ENCODE measurements at regions not wholly inside any gene's neighbourhood (a gene's known extent, or its start where the extent isn't known, plus 50 kb on each side); places are given as distances from the start of the nearest gene placed in this dataset.

DNA sequence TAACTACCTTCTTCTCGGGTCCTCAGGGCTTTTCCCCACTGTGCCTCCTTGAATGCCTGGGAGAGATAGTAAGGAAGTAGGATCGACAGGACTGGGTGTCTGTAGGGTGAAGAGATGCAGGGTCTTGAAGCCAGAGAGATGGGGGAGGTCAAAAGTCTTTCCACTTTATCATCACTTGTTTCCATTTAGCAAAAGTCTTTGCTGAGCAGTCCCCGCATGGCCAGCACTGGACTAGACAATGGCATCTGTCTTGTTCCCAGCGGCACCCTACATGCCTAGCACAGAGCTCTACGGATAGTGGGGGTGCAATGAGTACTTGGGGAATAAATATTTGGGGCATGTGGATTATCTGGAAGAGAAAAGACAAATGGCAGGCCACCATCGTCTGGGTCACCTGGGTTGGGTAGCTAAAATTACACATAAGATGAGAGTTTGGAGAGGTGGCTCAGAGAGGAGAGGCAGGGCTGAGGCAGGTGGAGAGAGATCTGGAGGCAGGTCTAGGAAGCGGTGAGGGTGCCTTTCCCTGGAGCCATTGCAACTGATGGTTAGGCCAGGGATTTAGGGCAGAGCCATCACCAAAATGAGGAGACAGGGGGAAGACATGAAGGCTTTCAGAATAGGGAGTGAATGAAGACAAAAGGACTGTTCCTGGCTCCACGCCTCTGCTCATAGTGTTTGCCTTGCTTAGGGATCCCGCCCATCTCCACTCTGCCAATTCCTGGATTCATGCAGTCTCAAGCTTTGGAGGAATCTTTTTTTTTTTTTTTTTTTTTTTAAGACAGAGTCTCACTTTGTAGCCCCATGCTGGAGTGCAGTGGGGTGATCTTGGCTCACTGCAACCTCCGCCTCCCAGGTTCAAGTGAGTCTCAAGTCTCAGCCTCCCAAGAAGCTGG, 250.8 kb upstream of the KLF4 start:
- Histone ChIP-seq H3K4me1 (ENCODE audit: control insufficient read depth, extremely low read depth, insufficient read depth, low read length) (no peaks in the 10 kb centered on the region), H3K9me3 (replicated peaks; ENCODE audit: control insufficient read depth, insufficient read depth, low read length) (no peaks in the 10 kb centered on the region), H3K4me2 (ENCODE audit: insufficient read depth, low read length) (no peak overlapping the region), H3K9ac (replicated peaks; ENCODE audit: extremely low read depth, insufficient read depth, low read length) (no peak overlapping the region), H3K27me3 (ENCODE audit: control insufficient read depth in 2 of 2, insufficient read depth in 2 of 2, low read length in 2 of 2) (no peaks in the 10 kb centered on the region), H3K9me1 (replicated peaks; ENCODE audit: control insufficient read depth, extremely low read depth, insufficient read depth, low read length) (no peaks in the 10 kb centered on the region), H4K20me1 (replicated peaks; ENCODE audit: control insufficient read depth, extremely low read depth, insufficient read depth, low read length) (no peaks in the 10 kb centered on the region), H3K36me3 (ENCODE audit: control insufficient read depth in 2 of 2, extremely low read depth in 1 of 2, insufficient read depth in 2 of 2, low read length in 2 of 2) (no peaks in the 10 kb centered on the region), H3K27ac (ENCODE audit: insufficient read depth, low read depth, low read length) (no peak overlapping the region), H2AFZ (ENCODE audit: low read depth, low read length) (no peak overlapping the region), H3K79me2 (ENCODE audit: control insufficient read depth, insufficient read depth, low read length) (no peaks in the 10 kb centered on the region), H3K4me3 (replicated peaks in 1 of 3; ENCODE audit: insufficient read depth in 1 of 3, low read depth in 1 of 3, low read length in 3 of 3) (no peak overlapping the region)
- POLR2A ChIA-PET = interaction anchor here (0.6 kb wide), 1 partner anchor 249 kb away, joined by 4 read pairs; no protein-coding TSS in a partner anchor
- dilution Hi-C loops (cut with MboI; ENCODE audit: extremely low pct_ligation_motif_present, low sequenced_read_pairs) = no loop called here
- FAIRE-seq = no peak
- no peak for DNase-seq (ENCODE audit: low read depth, low spot score)
- intact Hi-C loops (cut with micrococcal nuclease) = no loop called here
- CTCF ChIA-PET = no interaction called here
- no TSS peak for BruUV-seq (replicated peaks)
- TF ChIP-seq MYC (IDR thresholded peaks at IDR 0.05; ENCODE audit: low read depth, low read length) (no peak), EZH2 (IDR thresholded peaks at IDR 0.05; ENCODE audit: borderline replicate concordance, low read depth, low read length, severe bottlenecking) (no peak), CTCF (IDR thresholded peaks at IDR 0.05; ENCODE audit: extremely low read depth in 1 of 2, insufficient read depth in 1 of 2, low read depth in 1 of 2, low read length in 2 of 2) (no peak), GATA2 (IDR thresholded peaks at IDR 0.05; ENCODE audit: insufficient read depth, insufficient read length, low read depth, low read length) (no peak), POLR2AphosphoS5 (IDR thresholded peaks at IDR 0.05; ENCODE audit: insufficient read depth, low read depth, low read length) (no peak), FOS (IDR thresholded peaks at IDR 0.05; ENCODE audit: borderline replicate concordance, insufficient read depth, low read length) (no peak), POLR2A (IDR thresholded peaks at IDR 0.05; ENCODE audit: low read depth, low read length) (no peak), JUN (IDR thresholded peaks at IDR 0.05; ENCODE audit: borderline replicate concordance, insufficient read depth, insufficient read length, low read depth) (no peak)
- TF ChIP-seq, protein P1, sequence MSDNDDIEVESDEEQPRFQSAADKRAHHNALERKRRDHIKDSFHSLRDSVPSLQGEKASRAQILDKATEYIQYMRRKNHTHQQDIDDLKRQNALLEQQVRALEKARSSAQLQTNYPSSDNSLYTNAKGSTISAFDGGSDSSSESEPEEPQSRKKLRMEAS (IDR thresholded peaks at IDR 0.05; ENCODE audit: insufficient read depth, insufficient read length) = no peak

Data from endothelial cell of umbilical vein (primary cell).